SU-DHL-6 (cell line): ENCODE measurements at regions not wholly inside any gene's neighbourhood (a gene's known extent, or its start where the extent isn't known, plus 50 kb on each side); places are given as distances from the start of the nearest gene placed in this dataset.

ENCODE experiments used
- H2AFZ ChIP-seq: fragments of 200-600 bp; sonication (generic); 2 replicates; pipeline ENCODE4 v1.6.1; 2014; ENCODE audit warnings: low read depth, mild to moderate bottlenecking, moderate library complexity, mixed read lengths, antibody characterized with exemption, low read length; ENCODE audit not compliant: severe bottlenecking
- H3F3A ChIP-seq: fragments of 200-600 bp; shearing (Covaris generic); 2 replicates; pipeline ENCODE4 v1.6.0; 2016; ENCODE audit warnings: antibody characterized with exemption, mild to moderate bottlenecking; ENCODE audit not compliant: insufficient read depth
- H3K27ac ChIP-seq: fragments of 200-600 bp; sonication (generic); 2 replicates; pipeline ENCODE4 v1.5.1; 2016; ENCODE audit warnings: low read depth, mild to moderate bottlenecking, low read length, moderate library complexity, mixed read lengths
- H3K27me3 ChIP-seq: fragments of 200-600 bp; sonication (generic), shearing (Covaris generic); 2 replicates; pipeline ENCODE4 v1.6.0; 2014; ENCODE audit warnings: mild to moderate bottlenecking, low read length
- H3K36me3 ChIP-seq: fragments of 200-600 bp; sonication (generic); 2 replicates; pipeline ENCODE4 v1.6.1; 2014; ENCODE audit warnings: mild to moderate bottlenecking, low read length, mixed read lengths
- H3K4me2 ChIP-seq: fragments of 300-600, 200-600 bp; shearing (Covaris generic), sonication (generic); 2 replicates; pipeline ENCODE4 v1.6.0; 2014; ENCODE audit warnings: low read length, low read depth, mild to moderate bottlenecking; ENCODE audit not compliant: poor library complexity, severe bottlenecking
- H3K4me3 ChIP-seq: fragments of 200-600 bp; sonication (generic); 2 replicates; pipeline ENCODE4 v1.5.1; 2014; ENCODE audit warnings: antibody characterized with exemption, low read length, mild to moderate bottlenecking, mixed read lengths; ENCODE audit not compliant: insufficient read depth, poor library complexity, severe bottlenecking
- H3K79me2 ChIP-seq: fragments of 200-600 bp; sonication (generic); 2 replicates; pipeline ENCODE4 v1.6.1; 2014; ENCODE audit warnings: mild to moderate bottlenecking, low read length, moderate library complexity; ENCODE audit not compliant: insufficient read depth
- H3K9ac ChIP-seq: fragments of 200-600 bp; sonication (generic); 2 replicates; pipeline ENCODE4 v1.7.0; 2014; ENCODE audit warnings: mild to moderate bottlenecking, low read length
- H3K9me2 ChIP-seq: fragments of 200-600 bp; sonication (generic); replicated peaks from 2 replicates; pipeline ENCODE4 v1.6.1; 2014; ENCODE audit warnings: low read length; ENCODE audit not compliant: insufficient read depth
- H3K9me3 ChIP-seq: fragments of 200-600 bp; sonication (generic); 2 replicates; pipeline ENCODE4 v1.6.1; 2014; ENCODE audit warnings: low read length, mixed read lengths; ENCODE audit not compliant: insufficient read depth
- H4K20me1 ChIP-seq: fragments of 200-600 bp; sonication (generic); 2 replicates; pipeline ENCODE4 v1.6.1; 2014; ENCODE audit warnings: low read depth, mild to moderate bottlenecking, antibody characterized with exemption, low read length, moderate library complexity, mixed read lengths
- EZH2phosphoT487 ChIP-seq: fragments of 200-600 bp; sonication (generic), shearing (Covaris generic); conservative IDR thresholded peaks from 2 replicates; pipeline ENCODE4 v1.6.1; 2018; ENCODE audit warnings: mild to moderate bottlenecking, antibody characterized with exemption, low read length, moderate library complexity, mixed read lengths
- TF ChIP-seq, protein P1 (sequence below): fragments of 200-600 bp; sonication (generic); IDR thresholded peaks from one replicate; pipeline ENCODE4 v1.5.1; 2017; ENCODE audit warnings: antibody characterized with exemption, mild to moderate bottlenecking, low read length, moderate library complexity; ENCODE audit not compliant: insufficient read depth, poor library complexity, severe bottlenecking

GRCh38 chr13:54368387-54368786, 1339.8 kb downstream of the OLFM4 start:
- no peaks in the 10 kb centered on the region for H3K36me3 ChIP-seq
- H4K20me1 ChIP-seq: no peaks in the 10 kb centered on the region
- H3K4me3 ChIP-seq: no peak overlapping the region
- no peak overlapping the region for H3K4me2 ChIP-seq
- no peak for TF ChIP-seq EZH2phosphoT487
- TF ChIP-seq, protein P1, sequence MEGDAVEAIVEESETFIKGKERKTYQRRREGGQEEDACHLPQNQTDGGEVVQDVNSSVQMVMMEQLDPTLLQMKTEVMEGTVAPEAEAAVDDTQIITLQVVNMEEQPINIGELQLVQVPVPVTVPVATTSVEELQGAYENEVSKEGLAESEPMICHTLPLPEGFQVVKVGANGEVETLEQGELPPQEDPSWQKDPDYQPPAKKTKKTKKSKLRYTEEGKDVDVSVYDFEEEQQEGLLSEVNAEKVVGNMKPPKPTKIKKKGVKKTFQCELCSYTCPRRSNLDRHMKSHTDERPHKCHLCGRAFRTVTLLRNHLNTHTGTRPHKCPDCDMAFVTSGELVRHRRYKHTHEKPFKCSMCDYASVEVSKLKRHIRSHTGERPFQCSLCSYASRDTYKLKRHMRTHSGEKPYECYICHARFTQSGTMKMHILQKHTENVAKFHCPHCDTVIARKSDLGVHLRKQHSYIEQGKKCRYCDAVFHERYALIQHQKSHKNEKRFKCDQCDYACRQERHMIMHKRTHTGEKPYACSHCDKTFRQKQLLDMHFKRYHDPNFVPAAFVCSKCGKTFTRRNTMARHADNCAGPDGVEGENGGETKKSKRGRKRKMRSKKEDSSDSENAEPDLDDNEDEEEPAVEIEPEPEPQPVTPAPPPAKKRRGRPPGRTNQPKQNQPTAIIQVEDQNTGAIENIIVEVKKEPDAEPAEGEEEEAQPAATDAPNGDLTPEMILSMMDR: no peak
- H3K9me3 ChIP-seq: no peaks in the 10 kb centered on the region
- H3F3A ChIP-seq: no peaks in the 10 kb centered on the region
- no peak overlapping the region for H3K9ac ChIP-seq
- no peak overlapping the region for H2AFZ ChIP-seq
- no peaks in the 10 kb centered on the region for H3K9me2 ChIP-seq
- H3K79me2 ChIP-seq: no peaks in the 10 kb centered on the region
- no peaks in the 10 kb centered on the region for H3K27me3 ChIP-seq
- no peak overlapping the region for H3K27ac ChIP-seq

- no peak overlapping the region for H3K4me3 ChIP-seq
- no peaks in the 10 kb centered on the region for H3K9me2 ChIP-seq
- no peaks in the 10 kb centered on the region for H3K27me3 ChIP-seq
- no peaks in the 10 kb centered on the region for H4K20me1 ChIP-seq
- no peak overlapping the region for H3K4me2 ChIP-seq
- no peak overlapping the region for H3K9ac ChIP-seq
- no peak overlapping the region for H2AFZ ChIP-seq
- H3K36me3 ChIP-seq: no peaks in the 10 kb centered on the region
- TF ChIP-seq, protein P1: no peak
- no peak for TF ChIP-seq EZH2phosphoT487
- no peaks in the 10 kb centered on the region for H3K9me3 ChIP-seq
- H3F3A ChIP-seq: no peaks in the 10 kb centered on the region
- no peaks in the 10 kb centered on the region for H3K79me2 ChIP-seq
- no peak overlapping the region for H3K27ac ChIP-seq
Measured at GRCh38 chr13:54373211-54373610, 1344.6 kb downstream of the OLFM4 start.

- Histone ChIP-seq H4K20me1 (no peaks in the 10 kb centered on the region), H3K9ac (no peak overlapping the region), H3K9me3 (no peaks in the 10 kb centered on the region), H2AFZ (no peak overlapping the region), H3K9me2 (no peaks in the 10 kb centered on the region), H3K27me3 (no peaks in the 10 kb centered on the region), H3K36me3 (no peaks in the 10 kb centered on the region), H3K4me2 (no peak overlapping the region), H3K27ac (no peak overlapping the region), H3K79me2 (no peaks in the 10 kb centered on the region), H3F3A (no peaks in the 10 kb centered on the region), H3K4me3 (no peak overlapping the region)
- no peak for TF ChIP-seq EZH2phosphoT487
- TF ChIP-seq, protein P1: no peak
Measured at GRCh38 chr13:54379461-54379860, 1350.8 kb downstream of the OLFM4 start.
